GM21619 (cell line): ENCODE measurements at regions not wholly inside any gene's neighbourhood (a gene's known extent, or its start where the extent isn't known, plus 50 kb on each side); places are given as distances from the start of the nearest gene placed in this dataset.

Experiments used
- ATAC-seq: cut with Tn5 transposase; IDR thresholded peaks from one replicate; pipeline ENCODE4 v1.9.1; 2021; ENCODE audit not compliant: unreplicated experiment

DNA sequence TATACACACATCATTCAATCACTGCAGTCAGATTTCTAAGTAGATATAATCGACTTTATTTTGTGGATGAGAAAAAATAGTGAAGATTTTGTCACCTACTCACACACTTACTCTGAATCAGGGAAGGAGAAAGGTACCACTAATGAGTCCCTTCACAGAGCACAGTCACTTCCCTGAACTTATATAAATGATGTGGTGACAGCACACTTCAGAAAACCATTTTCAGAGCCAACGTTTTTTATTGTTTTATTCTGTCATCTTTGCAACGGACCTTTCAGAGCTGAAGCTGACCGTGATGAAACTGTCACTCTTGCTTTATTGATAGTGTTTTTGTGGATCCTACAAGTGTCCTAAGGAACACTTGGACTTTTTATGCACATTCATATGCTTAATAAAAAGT is 956.6 kb downstream of the SQOR start:
- no peak for ATAC-seq

- no peak for ATAC-seq
These were observed 960.2 kb downstream of the SQOR start for GRCh38 chr15:46595016-46595415.

DNA sequence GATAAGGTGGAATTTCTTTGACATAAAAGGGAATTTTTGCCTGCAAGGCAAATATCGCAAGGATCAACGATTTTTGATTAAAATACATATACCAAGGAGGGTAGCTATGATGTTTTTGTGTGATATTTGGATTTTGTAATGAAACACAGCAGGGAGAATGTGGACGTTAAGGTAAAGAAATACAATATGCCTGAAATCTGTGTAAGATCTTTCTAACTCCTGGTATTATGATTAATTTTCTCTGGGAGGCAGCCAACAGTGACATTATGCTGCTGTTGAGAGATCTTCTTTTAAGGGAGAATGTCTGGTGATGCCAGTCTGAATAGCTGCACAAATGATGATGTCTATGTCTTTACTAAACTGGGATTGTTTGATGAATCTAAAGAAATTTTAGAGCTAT is 972.2 kb downstream of the SQOR start:
- ATAC-seq: no peak

DNA sequence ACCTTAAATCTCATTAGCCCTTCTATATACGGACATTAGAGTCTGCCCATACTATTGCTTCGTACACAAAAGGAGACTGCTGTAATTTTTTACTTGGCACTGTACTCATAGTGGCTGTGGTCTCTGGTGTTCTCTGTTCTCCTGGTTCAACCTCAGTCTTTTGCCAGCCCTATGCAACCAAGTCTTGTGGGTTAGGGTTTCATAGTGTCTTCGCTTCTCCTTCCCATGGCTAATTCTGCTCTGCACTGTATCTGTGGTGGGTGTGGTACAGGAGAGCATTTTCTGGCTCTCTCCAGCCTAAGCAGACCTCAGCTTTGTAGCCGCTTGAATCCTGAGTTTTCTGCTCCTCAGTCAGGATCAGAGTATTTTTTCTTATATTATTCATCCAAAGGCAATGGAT is 981.2 kb downstream of the SQOR start:
- no peak for ATAC-seq

GRCh38 chr15:46617507-46617906 is 982.7 kb downstream of the SQOR start:
- no peak for ATAC-seq

DNA sequence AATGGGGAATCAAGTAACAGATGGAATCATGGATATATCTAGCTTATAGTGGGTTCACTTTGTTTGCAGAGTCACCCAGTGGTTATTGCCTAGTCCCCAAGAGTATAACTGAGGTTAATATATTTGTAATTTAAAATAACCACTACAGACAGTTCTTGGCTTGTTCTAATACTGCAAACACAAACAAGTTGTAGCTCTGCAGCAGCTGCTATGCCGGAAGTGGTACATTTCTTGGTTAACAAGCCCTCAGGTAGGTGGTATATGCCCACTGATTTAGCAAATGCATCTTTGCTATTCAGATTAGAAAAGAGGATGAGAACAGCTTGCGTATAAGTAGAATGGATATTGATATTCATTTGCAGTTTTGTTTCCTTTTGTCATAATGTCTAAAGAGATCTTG is 984.2 kb downstream of the SQOR start:
- no peak for ATAC-seq

- ATAC-seq: no peak
These were observed 985.7 kb downstream of the SQOR start for GRCh38 chr15:46620392-46621013.

DNA sequence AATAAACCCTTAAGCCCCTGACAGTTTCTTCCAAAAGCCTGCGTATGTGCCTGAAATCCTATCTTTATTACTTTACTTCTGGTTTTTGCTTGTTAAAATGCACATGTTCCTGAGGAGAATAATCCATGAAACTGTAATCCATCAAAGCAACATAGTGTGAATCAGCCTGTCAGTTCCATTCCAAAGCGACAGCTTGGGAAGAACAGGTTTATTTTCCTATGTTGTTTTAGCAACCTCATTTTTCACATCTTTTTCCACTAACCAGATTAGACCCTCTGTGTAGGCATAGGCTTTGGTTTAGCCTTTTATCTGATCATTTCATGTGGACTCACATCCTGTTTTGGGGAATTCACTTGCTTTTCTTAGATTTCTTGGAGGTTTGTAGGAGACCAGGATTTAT is 988.0 kb downstream of the SQOR start:
- no peak for ATAC-seq

DNA sequence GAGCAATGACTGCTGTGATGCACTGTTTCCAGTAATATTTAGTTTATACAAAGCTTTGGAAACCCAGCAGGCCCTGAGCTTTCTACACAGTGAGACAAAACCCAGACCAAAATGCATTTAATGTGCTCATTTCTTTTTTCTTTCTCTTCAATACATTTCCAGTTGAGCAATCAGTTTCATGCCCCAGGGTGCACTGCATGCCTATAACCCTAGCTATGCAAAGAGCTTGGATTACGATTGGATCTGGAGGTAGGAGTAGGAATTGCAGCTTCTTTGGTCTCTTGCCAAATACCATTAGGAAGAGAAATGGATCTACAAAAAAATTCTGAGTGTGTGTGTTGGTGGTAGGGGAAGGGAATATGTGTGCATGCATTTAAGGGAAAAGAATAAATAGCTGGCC is 1001.4 kb downstream of the SQOR start:
- no peak for ATAC-seq

- no peak for ATAC-seq
These were observed 1010.0 kb downstream of the SQOR start for GRCh38 chr15:46644501-46645481.

DNA sequence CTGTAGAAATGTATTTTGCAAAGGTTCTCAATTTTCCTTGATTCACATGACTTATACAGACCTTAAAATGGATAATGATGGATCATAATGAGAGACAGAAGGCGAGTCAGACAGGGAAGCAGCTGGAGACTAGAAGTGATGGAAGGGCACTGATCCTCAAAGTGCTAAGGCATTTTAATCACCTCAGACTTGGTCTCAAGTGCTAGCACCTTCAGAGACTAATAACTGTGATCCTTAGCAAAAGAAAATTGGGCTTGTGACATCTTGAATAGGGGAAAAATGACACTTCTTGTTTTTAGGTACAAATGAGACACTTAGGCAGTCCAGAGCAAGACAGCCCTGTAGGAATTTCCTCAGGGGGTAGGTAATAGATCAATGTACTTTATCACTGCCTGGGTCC is 1011.7 kb downstream of the SQOR start:
- no peak for ATAC-seq

DNA sequence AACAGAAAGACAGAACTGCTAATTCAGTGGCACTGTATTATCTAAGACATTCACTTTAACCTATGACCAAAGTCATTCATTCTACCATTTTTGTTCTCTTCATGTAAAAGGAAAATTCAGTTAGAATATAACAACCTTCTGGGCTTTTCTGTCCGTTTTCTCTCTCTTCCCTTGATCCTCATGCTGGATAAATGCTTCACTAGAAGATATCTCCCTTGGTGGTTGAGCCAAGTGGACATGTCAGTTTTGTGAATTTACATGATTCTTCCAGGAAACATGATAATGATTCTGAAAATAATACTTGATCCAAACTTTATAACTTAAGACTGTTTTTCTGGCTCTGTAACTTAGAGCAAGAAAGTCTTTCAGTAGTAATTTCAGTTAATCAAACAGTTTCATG is 1012.2 kb downstream of the SQOR start:
- ATAC-seq: no peak

GRCh38 chr15:46652266-46652665 is 1017.4 kb downstream of the SQOR start:
- ATAC-seq: no peak

DNA sequence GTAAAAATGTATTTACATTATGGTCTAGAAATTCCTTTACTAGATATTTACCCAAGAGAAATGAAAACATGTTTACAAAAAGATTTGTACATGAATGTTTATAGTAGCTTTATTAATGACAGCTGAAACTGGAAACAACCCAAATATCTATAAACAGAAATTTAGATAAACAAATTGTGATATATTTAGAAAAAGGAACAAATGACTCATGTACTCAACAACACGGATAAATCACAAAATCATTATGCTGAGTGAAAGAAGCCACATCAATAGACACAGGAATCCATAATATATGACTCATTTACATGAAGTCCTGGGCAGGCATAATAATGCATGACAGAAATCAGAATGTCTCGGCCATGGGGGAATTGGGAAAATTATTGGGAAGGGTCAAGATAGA is 1020.2 kb downstream of the SQOR start:
- no peak for ATAC-seq

GRCh38 chr15:46660096-46660842 is 1025.4 kb downstream of the SQOR start:
- no peak for ATAC-seq

- ATAC-seq: no peak
These were observed 1035.4 kb downstream of the SQOR start for GRCh38 chr15:46670258-46670657.

DNA sequence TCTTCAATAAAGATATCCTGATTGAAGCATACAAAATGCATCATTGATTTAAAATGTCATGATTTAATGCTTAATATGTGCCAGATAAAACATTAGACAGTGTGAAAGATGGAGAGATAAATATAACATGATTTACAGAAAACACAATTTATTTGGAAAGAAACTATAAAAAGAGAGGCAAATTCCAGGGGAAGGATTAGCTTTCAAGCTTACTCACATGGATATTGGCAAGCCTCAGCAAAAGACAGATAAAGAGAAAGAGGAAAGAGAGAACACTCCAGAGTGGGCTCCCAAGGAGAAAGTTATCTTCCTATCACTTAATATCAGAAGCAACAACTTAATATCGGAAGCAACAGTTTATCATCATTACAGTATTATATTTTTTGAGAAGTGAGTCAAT is 1036.5 kb downstream of the SQOR start:
- no peak for ATAC-seq

- no peak for ATAC-seq
These were observed 1037.2 kb downstream of the SQOR start for GRCh38 chr15:46672041-46672440.

GRCh38 chr15:46676233-46677206 is 1040.8 kb upstream of the SEMA6D start:
- no peak for ATAC-seq

DNA sequence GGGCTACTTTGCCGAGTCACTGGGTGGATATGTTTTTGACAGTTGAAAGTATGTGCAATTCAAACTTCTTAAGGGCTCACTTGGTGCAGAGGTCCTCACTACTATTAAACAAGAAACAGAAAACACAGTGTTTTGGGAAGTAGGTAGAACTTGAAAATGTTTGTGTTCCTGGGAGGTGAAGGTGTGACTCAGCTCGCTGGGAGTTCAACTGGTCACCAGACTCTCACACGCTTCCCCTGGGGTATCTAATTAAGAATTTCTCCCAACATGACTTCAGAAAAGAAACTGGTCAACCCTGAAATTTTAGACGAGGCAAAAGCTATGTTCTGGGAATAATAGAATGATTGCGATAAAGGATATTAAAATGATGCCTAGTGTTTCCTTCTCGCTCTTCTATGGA is 1039.8 kb upstream of the SEMA6D start:
- no peak for ATAC-seq

GRCh38 chr15:46681901-46682300 is 1035.4 kb upstream of the SEMA6D start:
- no peak for ATAC-seq
